Pancreas (tissue), 10 donors: ENCODE measurements at regions not wholly inside any gene's neighbourhood (a gene's known extent, or its start where the extent isn't known, plus 50 kb on each side); places are given as distances from the start of the nearest gene placed in this dataset.
A peak's percentile ranks its signal among the peaks of the same experiment; 100 is the strongest.

Experiments used
- ATAC-seq, 4 donors: fragments of 200-7000 bp; cut with Tn5 transposase; one replicate each; pipeline versions ENCODE4 v1.8.0 to v1.9.1; 2020; ENCODE audit warnings: mild to moderate bottlenecking in 4 of 4, moderate library complexity in 4 of 4
- DNase-seq, 6 donors: peaks; one replicate each; pipeline ENCODE4 v3.0.0-alpha.2; 2020
- FAIRE-seq: peaks from 2 replicates; lab custom pipeline; 2012; peaks lifted over from hg19 to GRCh38; lab: Jason Lieb, UNC
- H3K27ac ChIP-seq, 4 donors: fragments of 200-600 bp; sonication (generic); 1 replicate in 3 of 4; 2 replicates in 1 of 4; pipeline versions ENCODE4 v1.5.0 to v1.8.0; 2020
- H3K27me3 ChIP-seq, 4 donors: fragments of 200-600 bp; one replicate each; pipeline ENCODE4 v1.8.0; 2021
- H3K36me3 ChIP-seq, 3 donors: fragments of 200-600 bp; sonication (generic) in 1 of 3; one replicate each; pipeline versions ENCODE4 v1.5.0 to v1.8.0; 2020 to 2021
- H3K4me1 ChIP-seq, 3 donors: fragments of 200-600 bp; one replicate each; pipeline ENCODE4 v1.8.0; 2021
- H3K4me3 ChIP-seq, 4 donors: fragments of 200-600 bp; sonication (generic) in 2 of 4; one replicate each; pipeline versions ENCODE4 v1.5.0 to v1.8.0; 2020 to 2021
- H3K9me3 ChIP-seq, 4 donors: fragments of 200-600 bp; one replicate each; pipeline ENCODE4 v1.8.0; 2021
- CTCF ChIP-seq, 4 donors: fragments of 200-600 bp; sonication (generic) in 3 of 4; IDR thresholded peaks; one replicate each; pipeline versions ENCODE4 v1.5.0 to v1.8.0; 2021; ENCODE audit warnings: antibody characterized with exemption in 4 of 4
- WGBS, 2 donors: extraction: QIAGEN DNeasy Blood & Tissue Kit; methylation state at CpG; one replicate each; pipeline ENCODE4 v1.1.7; 2013; 5-methylcytosine and 5-hydroxymethylcytosine counted together
- intact Hi-C, 3 donors: fragments of 100-400 bp; cut with DNase I; formaldehyde crosslinking; loops; one replicate each; pipeline versions ENCODE4 v1.11.1 to v1.14.2; 2022
- donor health status: healthy with polysubstance abuse.
- donor health status: DM: no; HTN: no; CAD: no; lungs with moderate emphysema.
- donor health status: DM: no; HTN: no; CAD: no.
- donor health status: control.
- donor health status: control.
- donor health status: Bipolar disorder and iron deficiency.
- donor health status: DM: yes; HTN: yes; CAD: no.
- donor health status: DM: no; HTN: no; CAD: no.
- donor health status: DM: no; HTN: no; CAD: no.
- donor health status: DM: yes; HTN: yes; CAD: no.

GRCh38 chr5:60125636-60126035 is 232.1 kb upstream of the PDE4D start:
- no peak for ATAC-seq
- no peaks in the 10 kb centered on the region for H3K27me3 ChIP-seq
- H3K9me3 ChIP-seq, result no peaks in the 10 kb centered on the region
- TF ChIP-seq CTCF (IDR thresholded peaks at IDR 0.05), result no peak
- 91 to 93% methylated on average over 2 of the region's 2 CpGs for WGBS, 2 donors
- H3K4me1 ChIP-seq, result no peaks in the 10 kb centered on the region
- no peak for DNase-seq
- H3K27ac ChIP-seq, result no peak overlapping the region
- H3K36me3 ChIP-seq, result no peaks in the 10 kb centered on the region
- no peak overlapping the region for H3K4me3 ChIP-seq
- no peak for FAIRE-seq
- intact Hi-C loops, result no loop called here

DNA sequence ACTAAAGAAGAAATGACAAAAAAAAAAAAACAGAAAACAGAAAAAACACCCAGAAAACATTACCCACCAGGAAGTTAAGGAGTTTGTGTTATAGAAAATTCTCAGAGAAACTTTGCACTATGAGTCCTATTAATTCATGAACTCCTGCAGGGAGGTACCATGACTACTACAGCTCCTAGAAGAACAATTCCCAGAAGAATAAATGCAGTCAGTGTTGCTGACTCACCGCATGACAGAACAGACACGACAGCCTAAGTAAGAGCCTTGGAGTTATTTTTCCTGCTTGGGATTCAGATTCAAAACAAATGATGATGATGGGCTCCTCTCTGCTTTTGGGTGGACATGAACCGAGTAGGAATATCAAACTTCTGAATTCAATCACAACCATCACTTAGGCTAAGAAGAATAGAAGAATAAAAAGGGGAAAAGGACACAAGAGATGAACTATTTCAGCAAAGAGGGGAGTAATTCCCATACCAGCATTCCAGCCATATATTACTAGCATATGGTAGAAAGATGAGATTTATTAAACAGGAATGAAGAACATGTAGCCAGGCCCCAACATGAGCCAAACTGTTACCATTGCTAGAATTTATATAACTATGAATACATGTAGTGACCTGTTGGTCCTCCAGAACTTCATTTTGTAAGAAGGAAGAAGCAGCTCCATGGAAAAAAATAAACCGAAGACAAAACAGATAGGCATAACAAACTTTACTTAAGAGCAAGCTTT is 209.6 kb upstream of the PDE4D start:
- FAIRE-seq (no peak), ATAC-seq (no peak), DNase-seq (no peak)
- Histone ChIP-seq H3K27ac (no peak overlapping the region), H3K36me3 (no peaks in the 10 kb centered on the region), H3K9me3 (no peaks in the 10 kb centered on the region), H3K4me3 (no peak overlapping the region), H3K27me3 (no peaks in the 10 kb centered on the region), H3K4me1 (no peaks in the 10 kb centered on the region)
- intact Hi-C loops, result no loop called here
- no peak for TF ChIP-seq CTCF (IDR thresholded peaks at IDR 0.05)
- WGBS, 2 donors, result 81% methylated on average over 4 of the region's 4 CpGs

- no peak for FAIRE-seq
- intact Hi-C loops, result no loop called here
- Histone ChIP-seq H3K36me3 (no peaks in the 10 kb centered on the region), H3K4me1 (no peaks in the 10 kb centered on the region), H3K27ac (no peak overlapping the region), H3K4me3 (no peak overlapping the region), H3K27me3 (no peaks in the 10 kb centered on the region), H3K9me3 (no peaks in the 10 kb centered on the region)
- 72 to 77% methylated on average over 1 of the region's 1 CpG for WGBS, 2 donors
- ATAC-seq, result no peak
- no peak for DNase-seq
- no peak for TF ChIP-seq CTCF (IDR thresholded peaks at IDR 0.05)
Measured at GRCh38 chr5:60101573-60101972, 208.0 kb upstream of the PDE4D start.

- no peak for TF ChIP-seq CTCF (IDR thresholded peaks at IDR 0.05)
- no peak overlapping the region for H3K27ac ChIP-seq
- no peaks in the 10 kb centered on the region for H3K9me3 ChIP-seq
- FAIRE-seq, result no peak
- H3K36me3 ChIP-seq, result no peaks in the 10 kb centered on the region
- ATAC-seq, result peak in 1 of 4 donors; percentile 16
- DNase-seq, result no peak
- no peaks in the 10 kb centered on the region for H3K27me3 ChIP-seq
- no peaks in the 10 kb centered on the region for H3K4me1 ChIP-seq
- intact Hi-C loops, result no loop called here
- no peak overlapping the region for H3K4me3 ChIP-seq
- 75 to 82% methylated on average over 6 of the region's 6 CpGs for whole genome bisulfite sequencing, 2 donors
Measured at GRCh38 chr5:60092671-60093422, 199.3 kb upstream of the PDE4D start.

DNA sequence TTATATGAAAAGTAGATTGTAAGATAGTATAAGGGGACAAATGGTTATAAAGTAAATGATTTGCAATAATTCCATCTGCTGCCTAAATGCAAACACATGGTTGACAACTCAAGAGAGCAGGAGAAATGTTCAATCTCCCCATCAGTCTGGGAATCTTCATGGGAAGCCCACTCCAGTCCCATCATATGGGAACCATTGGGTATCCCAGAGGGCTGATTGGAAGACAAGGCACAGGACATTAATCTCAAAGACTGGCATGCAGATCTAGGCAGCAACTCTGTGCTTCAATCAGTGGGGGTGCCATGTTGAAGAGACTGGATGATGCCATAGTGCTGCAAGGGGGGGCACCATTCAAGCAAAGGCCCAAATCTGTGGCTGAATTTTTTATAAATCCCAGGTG is 193.1 kb upstream of the PDE4D start:
- FAIRE-seq, result no peak
- H3K27ac ChIP-seq, result no peak overlapping the region
- H3K9me3 ChIP-seq, result no peaks in the 10 kb centered on the region
- no peaks in the 10 kb centered on the region for H3K27me3 ChIP-seq
- no peak for TF ChIP-seq CTCF (IDR thresholded peaks at IDR 0.05)
- no peak for ATAC-seq
- no peak overlapping the region for H3K4me3 ChIP-seq
- no peaks in the 10 kb centered on the region for H3K4me1 ChIP-seq
- DNase-seq, result no peak
- intact Hi-C loops, result no loop called here
- H3K36me3 ChIP-seq, result no peaks in the 10 kb centered on the region
